Mesenchymal stem cell (in vitro differentiated cells and primary cell): ENCODE measurements at regions not wholly inside any gene's neighbourhood (a gene's known extent, or its start where the extent isn't known, plus 50 kb on each side); places are given as distances from the start of the nearest gene placed in this dataset.

Experiments
- DNase-seq: peaks from one replicate; pipeline ENCODE4 v3.0.0-alpha.2; 2013
- H2AFZ ChIP-seq: one replicate; pipeline ENCODE4 v1.6.1; 2013; ENCODE audit warnings: low read depth, mild to moderate bottlenecking, control low read depth, inconsistent platforms, low read length, moderate library complexity
- H2AK5ac ChIP-seq: 2 replicates; pipeline ENCODE4 v1.6.1; 2013; ENCODE audit warnings: low read length, moderate library complexity, mild to moderate bottlenecking, inconsistent platforms; ENCODE audit not compliant: severe bottlenecking
- H2BK120ac ChIP-seq: one replicate; pipeline ENCODE4 v1.6.1; 2013; ENCODE audit warnings: low read depth, mild to moderate bottlenecking, inconsistent platforms, low read length, moderate library complexity
- H2BK12ac ChIP-seq, 2 experiments: one replicate each; pipeline ENCODE4 v1.6.1; 2013; ENCODE audit warnings: inconsistent platforms in 2 of 2, low read length in 2 of 2, mild to moderate bottlenecking in 2 of 2, moderate library complexity in 2 of 2, control low read depth in 1 of 2
- H2BK15ac ChIP-seq: one replicate; pipeline ENCODE4 v1.6.1; 2013; ENCODE audit warnings: mild to moderate bottlenecking, low read depth, inconsistent platforms; ENCODE audit not compliant: poor library complexity, severe bottlenecking
- H2BK5ac ChIP-seq: 2 replicates; pipeline ENCODE4 v1.6.1; 2013; ENCODE audit warnings: low read depth, mild to moderate bottlenecking, low read length, control low read depth, inconsistent platforms; ENCODE audit not compliant: poor library complexity, severe bottlenecking
- H3K14ac ChIP-seq, 2 experiments: one replicate each; pipeline ENCODE4 v1.6.1; 2013; ENCODE audit warnings: inconsistent platforms in 2 of 2, low read length in 2 of 2, control low read depth in 1 of 2, mild to moderate bottlenecking in 1 of 2, moderate library complexity in 1 of 2
- H3K18ac ChIP-seq, 2 experiments: one replicate each; pipeline ENCODE4 v1.6.1; 2013; ENCODE audit warnings: inconsistent platforms in 2 of 2, low read length in 2 of 2, control low read depth in 1 of 2, low read depth in 1 of 2, mild to moderate bottlenecking in 1 of 2
- H3K23ac ChIP-seq, 2 experiments: one replicate each; pipeline ENCODE4 v1.6.1; 2013; ENCODE audit warnings: inconsistent platforms in 2 of 2, low read length in 2 of 2, mild to moderate bottlenecking in 2 of 2, moderate library complexity in 2 of 2, control low read depth in 1 of 2
- H3K27ac ChIP-seq: 2 replicates; pipeline ENCODE4 v1.5.1; 2013; ENCODE audit warnings: mild to moderate bottlenecking, moderate library complexity, low read length, control low read depth, inconsistent platforms; ENCODE audit not compliant: poor library complexity, severe bottlenecking
- H3K27me3 ChIP-seq, 2 experiments: 2 replicates each; pipeline versions ENCODE4 v1.6.1 to v1.7.0; 2013; ENCODE audit warnings: low read length in 2 of 2, mild to moderate bottlenecking in 2 of 2, moderate library complexity in 2 of 2, control low read depth in 1 of 2, inconsistent platforms in 1 of 2; ENCODE audit not compliant: control insufficient read depth in 1 of 2, insufficient read depth in 1 of 2
- H3K36me3 ChIP-seq, 2 experiments: 2 replicates each; pipeline versions ENCODE4 v1.6.1 to v1.7.0; 2013; ENCODE audit warnings: low read length in 2 of 2, control low read depth in 1 of 2, inconsistent platforms in 1 of 2, low read depth in 1 of 2, mild to moderate bottlenecking in 1 of 2; ENCODE audit not compliant: insufficient read depth in 2 of 2, control insufficient read depth in 1 of 2
- H3K4ac ChIP-seq, 2 experiments: one replicate each; pipeline ENCODE4 v1.6.1; 2013; ENCODE audit warnings: inconsistent platforms in 2 of 2, low read length in 2 of 2, mild to moderate bottlenecking in 2 of 2, moderate library complexity in 2 of 2, control low read depth in 1 of 2, low read depth in 1 of 2
- H3K4me1 ChIP-seq: 2 replicates; pipeline ENCODE4 v1.6.1; 2013; ENCODE audit warnings: low read depth, low read length, control low read depth; ENCODE audit not compliant: control insufficient read depth, insufficient read depth
- H3K4me2 ChIP-seq: 2 replicates; pipeline ENCODE4 v1.6.1; 2013; ENCODE audit warnings: low read length, mild to moderate bottlenecking, inconsistent platforms; ENCODE audit not compliant: poor library complexity, severe bottlenecking
- H3K4me3 ChIP-seq, 2 experiments: 2 replicates each; pipeline versions ENCODE4 v1.5.1 to v1.7.0; 2013; ENCODE audit warnings: low read length in 2 of 2, mild to moderate bottlenecking in 2 of 2, control low read depth in 1 of 2, low read depth in 1 of 2; ENCODE audit not compliant: insufficient read depth in 1 of 2
- H3K79me1 ChIP-seq: replicated peaks from 2 replicates; pipeline ENCODE4 v1.6.1; 2013; ENCODE audit warnings: mild to moderate bottlenecking, control low read depth, low read length, inconsistent platforms; ENCODE audit not compliant: poor library complexity, severe bottlenecking
- H3K9ac ChIP-seq: 2 replicates; pipeline ENCODE4 v1.7.0; 2013; ENCODE audit warnings: mild to moderate bottlenecking, low read length, moderate library complexity
- H3K9me3 ChIP-seq: 2 replicates; pipeline ENCODE4 v1.7.0; 2013; ENCODE audit warnings: mild to moderate bottlenecking, low read length; ENCODE audit not compliant: control insufficient read depth
- H4K8ac ChIP-seq: one replicate; pipeline ENCODE4 v1.6.1; 2013; ENCODE audit warnings: inconsistent platforms, mild to moderate bottlenecking, low read length, moderate library complexity
- H4K91ac ChIP-seq: one replicate; pipeline ENCODE4 v1.6.1; 2013; ENCODE audit warnings: mild to moderate bottlenecking, low read length, inconsistent platforms
- WGBS: methylation state at CpG from one replicate; pipeline ENCODE4 v1.1.7; 2013; ENCODE audit warnings: mixed read lengths; 5-methylcytosine and 5-hydroxymethylcytosine counted together

DNA sequence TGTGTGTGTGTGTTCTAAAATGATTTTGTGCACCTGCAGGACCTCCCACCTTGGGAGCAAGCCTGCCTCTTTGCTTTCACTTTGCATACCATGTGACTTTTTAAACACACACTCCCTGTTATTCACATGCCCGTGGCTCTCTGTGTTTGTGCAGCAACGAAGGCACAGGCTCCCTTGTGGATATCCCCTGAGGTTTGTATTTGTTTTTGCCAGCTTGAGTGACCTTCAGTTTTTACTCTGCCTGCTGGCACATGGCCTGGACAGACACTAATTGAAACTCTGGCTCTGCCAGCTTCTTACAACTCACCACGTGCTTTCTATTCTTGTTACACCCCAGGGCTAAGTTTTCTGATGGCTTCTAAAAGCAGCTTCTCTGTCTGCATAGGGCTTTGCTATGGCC lies 885.8 kb downstream of the SH3BGRL start:
- H3K23ac ChIP-seq = no peak overlapping the region
- no peak overlapping the region for H4K8ac ChIP-seq
- H3K4me2 ChIP-seq = no peak overlapping the region
- no peak overlapping the region for H3K4ac ChIP-seq
- no peaks in the 10 kb centered on the region for H3K27me3 ChIP-seq
- no peak overlapping the region for H3K18ac ChIP-seq
- H3K4me1 ChIP-seq = no peaks in the 10 kb centered on the region
- no peak overlapping the region for H2BK15ac ChIP-seq
- DNase-seq = no peak
- WGBS = 45% methylated on average over 3 of the region's 3 CpGs
- no peak overlapping the region for H2AFZ ChIP-seq
- no peak overlapping the region for H3K9ac ChIP-seq
- no peak overlapping the region for H3K27ac ChIP-seq
- no peak overlapping the region for H2AK5ac ChIP-seq
- no peak overlapping the region for H4K91ac ChIP-seq
- H3K14ac ChIP-seq = no peak overlapping the region
- H3K4me3 ChIP-seq = no peak overlapping the region
- H2BK120ac ChIP-seq = no peak overlapping the region
- no peaks in the 10 kb centered on the region for H3K36me3 ChIP-seq
- no peaks in the 10 kb centered on the region for H3K79me1 ChIP-seq
- H2BK5ac ChIP-seq = no peak overlapping the region
- H3K9me3 ChIP-seq = peaks cover 4% of the 10 kb centered on the region
- H2BK12ac ChIP-seq = no peak overlapping the region

DNA sequence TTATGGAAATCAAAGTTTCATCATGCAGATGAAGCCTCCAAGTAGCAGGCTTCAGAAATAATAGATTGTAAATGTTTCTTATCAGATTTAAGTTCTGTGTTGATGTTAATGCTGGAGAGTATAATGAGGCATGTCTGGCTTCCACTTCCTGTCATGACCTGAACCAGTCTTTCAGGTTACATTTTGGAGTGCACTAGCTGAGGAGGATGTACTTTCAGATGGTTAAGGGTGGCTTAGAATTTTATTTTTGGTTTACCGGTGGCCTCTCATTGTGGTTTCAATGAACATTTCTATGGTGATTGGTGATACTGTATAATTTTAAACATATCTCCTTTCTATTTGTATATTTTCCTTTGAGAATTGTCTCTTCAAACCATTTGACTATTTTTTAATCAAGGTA lies 890.4 kb downstream of the SH3BGRL start:
- Histone ChIP-seq H3K9ac (no peak overlapping the region), H3K4me3 (no peak overlapping the region), H3K27me3 (no peaks in the 10 kb centered on the region), H3K4ac (no peak overlapping the region), H2BK120ac (no peak overlapping the region), H4K8ac (no peak overlapping the region), H2AFZ (no peak overlapping the region), H3K79me1 (no peaks in the 10 kb centered on the region), H3K4me2 (no peak overlapping the region), H2BK5ac (no peak overlapping the region), H3K9me3 (no peaks in the 10 kb centered on the region), H3K23ac (no peak overlapping the region), H3K27ac (no peak overlapping the region), H3K14ac (no peak overlapping the region), H2BK15ac (no peak overlapping the region), H2AK5ac (no peak overlapping the region), H3K36me3 (no peaks in the 10 kb centered on the region), H3K4me1 (no peaks in the 10 kb centered on the region), H3K18ac (no peak overlapping the region), H2BK12ac (no peak overlapping the region), H4K91ac (no peak overlapping the region)
- whole genome bisulfite sequencing = no CpG with 5 or more reads among the region's 1 CpG
- DNase-seq = no peak

DNA sequence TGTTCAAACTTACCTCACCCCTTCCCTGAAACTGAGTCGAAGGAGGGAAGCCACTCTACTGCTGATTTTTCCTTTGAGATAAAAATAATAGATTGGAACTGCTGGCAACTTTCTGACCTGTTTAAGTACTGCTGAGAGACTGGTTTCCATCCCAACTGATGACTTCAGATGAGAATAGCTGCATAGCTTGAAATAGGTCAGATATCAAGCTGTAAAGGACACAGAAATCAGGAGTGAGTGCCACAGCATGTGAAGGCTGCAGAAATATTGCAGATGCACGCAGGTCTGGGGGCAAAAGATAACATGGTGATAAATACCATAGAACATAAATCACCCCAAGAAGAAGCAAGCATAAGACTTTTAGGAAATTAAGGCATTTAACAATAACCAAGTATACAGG lies 923.2 kb downstream of the SH3BGRL start:
- no CpG with 5 or more reads among the region's 2 CpGs for WGBS
- Histone ChIP-seq H2BK5ac (no peak overlapping the region), H3K27ac (no peak overlapping the region), H3K4me2 (no peak overlapping the region), H3K18ac (no peak overlapping the region), H3K36me3 (no peaks in the 10 kb centered on the region), H3K4me1 (no peaks in the 10 kb centered on the region), H4K91ac (no peak overlapping the region), H3K79me1 (no peaks in the 10 kb centered on the region), H4K8ac (no peak overlapping the region), H3K4ac (no peak overlapping the region), H3K4me3 (no peak overlapping the region), H3K9ac (no peak overlapping the region), H2BK12ac (no peak overlapping the region), H3K23ac (no peak overlapping the region), H3K14ac (no peak overlapping the region), H2AFZ (no peak overlapping the region), H2BK120ac (no peak overlapping the region), H3K9me3 (no peaks in the 10 kb centered on the region), H3K27me3 (no peaks in the 10 kb centered on the region), H2AK5ac (no peak overlapping the region), H2BK15ac (no peak overlapping the region)
- DNase-seq = no peak

DNA sequence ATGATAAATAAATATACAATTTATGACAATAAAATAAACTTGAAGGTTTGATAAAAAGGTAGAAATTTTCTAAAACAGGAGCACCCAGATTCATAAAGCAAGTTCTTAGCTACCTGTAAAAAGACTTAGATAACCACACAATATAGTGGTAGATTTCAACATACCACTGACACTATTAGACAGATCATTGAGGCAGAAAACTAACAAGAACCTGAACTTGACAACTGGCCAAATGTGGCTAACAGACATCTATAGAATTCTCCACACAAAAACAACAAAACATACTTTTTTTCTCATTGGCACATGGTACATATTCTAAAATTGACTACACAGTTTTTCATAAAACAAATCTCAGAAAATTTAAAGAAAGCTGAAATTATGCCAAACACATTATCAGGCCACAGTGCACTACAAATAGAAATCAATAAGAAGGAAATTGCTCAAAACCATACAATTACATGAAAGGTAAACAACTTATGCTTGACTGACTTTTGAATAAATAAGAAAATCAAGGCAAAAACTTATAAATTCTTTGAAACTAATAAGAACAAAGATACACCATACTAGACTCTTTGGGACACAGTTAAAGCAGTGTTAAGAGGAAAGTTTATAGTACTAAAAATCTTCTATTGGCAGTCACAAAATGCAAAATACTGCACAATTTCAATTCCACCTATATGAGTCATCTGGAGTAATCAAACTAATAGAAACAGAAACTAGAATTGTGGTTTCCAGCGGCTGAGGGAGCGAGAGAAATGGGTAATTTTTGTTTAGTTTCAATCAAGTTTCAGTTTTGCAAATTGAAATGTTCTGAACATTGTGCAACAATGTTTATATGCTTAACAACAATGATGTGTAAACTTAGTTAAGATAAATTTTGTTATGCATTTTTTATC lies 925.6 kb downstream of the SH3BGRL start:
- Histone ChIP-seq H3K36me3 (no peaks in the 10 kb centered on the region), H2BK120ac (no peak overlapping the region), H3K9ac (no peak overlapping the region), H3K4me3 (no peak overlapping the region), H3K27ac (no peak overlapping the region), H3K14ac (no peak overlapping the region), H3K18ac (no peak overlapping the region), H2BK15ac (no peak overlapping the region), H4K91ac (no peak overlapping the region), H3K23ac (no peak overlapping the region), H4K8ac (no peak overlapping the region), H2AK5ac (no peak overlapping the region), H3K27me3 (no peaks in the 10 kb centered on the region), H3K4me1 (no peaks in the 10 kb centered on the region), H3K79me1 (no peaks in the 10 kb centered on the region), H3K9me3 (peaks cover 3% of the 10 kb centered on the region), H2AFZ (no peak overlapping the region), H3K4me2 (no peak overlapping the region), H2BK12ac (no peak overlapping the region), H2BK5ac (no peak overlapping the region), H3K4ac (no peak overlapping the region)
- DNase-seq = no peak
- WGBS = no CpG with 5 or more reads among the region's 2 CpGs
